Thyroid gland (tissue), 4 donors: ENCODE measurements at regions not wholly inside any gene's neighbourhood (a gene's known extent, or its start where the extent isn't known, plus 50 kb on each side); places are given as distances from the start of the nearest gene placed in this dataset.
"Not testable (repeated sequence)": the region's sequence is repeated elsewhere in the genome, so short reads cannot be mapped to it uniquely, and the experiment has no call there.

ENCODE experiments used
- DNase-seq, 2 donors: peaks; one replicate each; pipeline ENCODE4 v3.0.0-alpha.2; 2019
- H3K27ac ChIP-seq, 3 donors: fragments of 200-600 bp; sonication (generic); 1 replicate in 2 of 3; 2 replicates in 1 of 3; pipeline ENCODE4 v1.5.1; 2016 to 2019; ENCODE audit warnings: mild to moderate bottlenecking in 1 of 3, moderate library complexity in 1 of 3
- H3K27me3 ChIP-seq: fragments of 200-600 bp; sonication (generic); one replicate; pipeline ENCODE4 v1.5.1; 2019
- H3K36me3 ChIP-seq, 2 donors: fragments of 200-600 bp; sonication (generic); one replicate each; pipeline ENCODE4 v1.5.1; 2016 to 2019
- H3K4me1 ChIP-seq, 2 donors: fragments of 200-600 bp; sonication (generic); one replicate each; pipeline ENCODE4 v1.5.1; 2017 to 2019
- H3K4me3 ChIP-seq, 3 donors: fragments of 200-600 bp; sonication (generic); replicated peaks in 1 of 3; 1 replicate in 2 of 3; 2 replicates in 1 of 3; pipeline ENCODE4 v1.5.1; 2016; ENCODE audit warnings: mild to moderate bottlenecking in 1 of 3
- H3K9me3 ChIP-seq: fragments of 200-600 bp; sonication (generic); one replicate; pipeline ENCODE4 v1.5.1; 2017
- CTCF ChIP-seq, 6 experiments: fragments of 200-600 bp in 3 of 6; fragments of 450-650 bp in 3 of 6; sonication (generic) in 3 of 6; IDR thresholded peaks; one replicate each; pipeline ENCODE4 v1.5.1; 2016 to 2019; ENCODE audit warnings: antibody characterized with exemption in 6 of 6, mild to moderate bottlenecking in 2 of 6, inconsistent platforms in 1 of 6, moderate library complexity in 1 of 6
- POLR2A ChIP-seq, 2 donors: fragments of 450-650 bp; IDR thresholded peaks; one replicate each; pipeline ENCODE4 v1.6.1; 2017; ENCODE audit warnings: antibody characterized with exemption in 2 of 2, mild to moderate bottlenecking in 2 of 2, moderate library complexity in 1 of 2
- WGBS, 2 donors: methylation state at CpG; one replicate each; pipeline ENCODE4 v1.1.5; 2017; 5-methylcytosine and 5-hydroxymethylcytosine counted together
- intact Hi-C: fragments of 100-400 bp; cut with DNase I; formaldehyde crosslinking; loops from one replicate; pipeline ENCODE4 v1.15.1; 2023

- TF ChIP-seq POLR2A (IDR thresholded peaks at IDR 0.05) (no peak), CTCF (IDR thresholded peaks at IDR 0.05) (no peak)
- intact Hi-C loops, result no loop called here
Measured at GRCh38 chr5:101306391-101307137, 403.5 kb upstream of the ST8SIA4 start.

GRCh38 chr5:101296477-101296876, 393.4 kb upstream of the ST8SIA4 start:
- intact Hi-C loops, result no loop called here
- Histone ChIP-seq H3K4me1 (no peaks in the 10 kb centered on the region), H3K9me3 (no peaks in the 10 kb centered on the region), H3K4me3 (no peak overlapping the region), H3K27ac (no peak overlapping the region), H3K27me3 (no peaks in the 10 kb centered on the region), H3K36me3 (no peaks in the 10 kb centered on the region)
- no peak for DNase-seq
- TF ChIP-seq CTCF (IDR thresholded peaks at IDR 0.05) (no peak), POLR2A (IDR thresholded peaks at IDR 0.05) (no peak)

More at GRCh38 chr5:101306391-101307137, 403.5 kb upstream of the ST8SIA4 start:
- no peaks in the 10 kb centered on the region for H3K36me3 ChIP-seq
- H3K27me3 ChIP-seq, result no peaks in the 10 kb centered on the region
- H3K4me3 ChIP-seq, result no peak overlapping the region
- H3K4me1 ChIP-seq, result no peaks in the 10 kb centered on the region
- no peak for DNase-seq
- H3K27ac ChIP-seq, result no peak overlapping the region
- WGBS, 2 donors, result 72 to 79% methylated on average over 5 of the region's 5 CpGs
- H3K9me3 ChIP-seq, result no peaks in the 10 kb centered on the region

- no peak for TF ChIP-seq CTCF (IDR thresholded peaks at IDR 0.05)
- no peak for TF ChIP-seq POLR2A (IDR thresholded peaks at IDR 0.05)
- Histone ChIP-seq H3K27ac (no peak overlapping the region), H3K27me3 (no peaks in the 10 kb centered on the region), H3K9me3 (no peaks in the 10 kb centered on the region), H3K4me1 (no peaks in the 10 kb centered on the region), H3K36me3 (no peaks in the 10 kb centered on the region), H3K4me3 (no peak overlapping the region)
- intact Hi-C loops, result no loop called here
- DNase-seq, result no peak
- WGBS, 2 donors, result 83 to 85% methylated on average over 2 of the region's 2 CpGs
Measured at GRCh38 chr5:101292199-101292598, 389.1 kb upstream of the ST8SIA4 start.

GRCh38 chr5:101290761-101291160, 387.7 kb upstream of the ST8SIA4 start:
- H3K4me3 ChIP-seq, H3K4me1 ChIP-seq, H3K36me3 ChIP-seq, H3K27ac ChIP-seq, DNase-seq, H3K27me3 ChIP-seq, H3K9me3 ChIP-seq, intact Hi-C loops: not testable (repeated sequence)
- 87 to 90% methylated on average over 1 of the region's 1 CpG for WGBS, 2 donors

- H3K27me3 ChIP-seq, result no peaks in the 10 kb centered on the region
Measured at GRCh38 chr5:101288633-101289032, 385.6 kb upstream of the ST8SIA4 start.

More at GRCh38 chr5:101288633-101289032, 385.6 kb upstream of the ST8SIA4 start:
- no peak for DNase-seq
- 88 to 89% methylated on average over 7 of the region's 7 CpGs for WGBS, 2 donors
- Histone ChIP-seq H3K36me3 (no peaks in the 10 kb centered on the region), H3K4me1 (no peaks in the 10 kb centered on the region), H3K27ac (no peak overlapping the region), H3K4me3 (no peak overlapping the region), H3K9me3 (no peaks in the 10 kb centered on the region)
- TF ChIP-seq CTCF (IDR thresholded peaks at IDR 0.05), result no peak
- intact Hi-C loops, result no loop called here
